Natural killer cell (primary cell): ENCODE measurements at regions not wholly inside any gene's neighbourhood (a gene's known extent, or its start where the extent isn't known, plus 50 kb on each side); places are given as distances from the start of the nearest gene placed in this dataset.

Experiments used
- ATAC-seq, 3 donors: fragments of 150-1000 bp in 2 of 3; fragments of 200-7000 bp in 1 of 3; cut with Tn5 transposase; 1 replicate in 1 of 3; 2 replicates in 2 of 3; pipeline ENCODE4 v1.10.0; 2021; ENCODE audit warnings: mild to moderate bottlenecking in 2 of 3, moderate library complexity in 2 of 3
- DNase-seq, 2 donors: peaks; one replicate each; pipeline versions ENCODE4 v3.0.0 to v3.0.0-alpha.2; 2013 to 2021; ENCODE audit warnings: mixed read lengths in 1 of 2
- H3K27ac ChIP-seq: one replicate; pipeline ENCODE4 v1.5.1; 2013; ENCODE audit warnings: mild to moderate bottlenecking, low read length
- H3K27me3 ChIP-seq: one replicate; pipeline ENCODE4 v1.6.1; 2013; ENCODE audit warnings: low read length; ENCODE audit not compliant: control insufficient read depth, insufficient read depth
- H3K36me3 ChIP-seq: one replicate; pipeline ENCODE4 v1.6.1; 2013; ENCODE audit warnings: low read length; ENCODE audit not compliant: control insufficient read depth, insufficient read depth
- H3K4me1 ChIP-seq: one replicate; pipeline ENCODE4 v1.6.1; 2013; ENCODE audit warnings: low read length; ENCODE audit not compliant: control insufficient read depth, insufficient read depth
- H3K4me3 ChIP-seq: one replicate; pipeline ENCODE4 v1.5.1; 2013; ENCODE audit warnings: low read length
- H3K9me3 ChIP-seq: one replicate; pipeline ENCODE4 v1.6.1; 2013; ENCODE audit warnings: low read length; ENCODE audit not compliant: control insufficient read depth, insufficient read depth
- H3K27ac Mint-ChIP-seq, 2 donors: one replicate each; pipeline ENCODE4 v1.8.0; 2022; ENCODE audit warnings: mild to moderate bottlenecking in 2 of 2, mixed read lengths in 2 of 2, moderate library complexity in 1 of 2
- H3K27me3 Mint-ChIP-seq, 2 donors: one replicate each; pipeline ENCODE4 v1.8.0; 2022; ENCODE audit warnings: low read depth in 2 of 2, mixed read lengths in 2 of 2
- H3K36me3 Mint-ChIP-seq: one replicate; pipeline ENCODE4 v1.8.0; 2022; ENCODE audit warnings: mixed read lengths
- H3K4me1 Mint-ChIP-seq, 2 donors: one replicate each; pipeline ENCODE4 v1.8.0; 2022; ENCODE audit warnings: mixed read lengths in 2 of 2
- H3K4me3 Mint-ChIP-seq: one replicate; pipeline ENCODE4 v1.8.0; 2022; ENCODE audit warnings: mild to moderate bottlenecking, moderate library complexity, mixed read lengths
- H3K9me3 Mint-ChIP-seq, 2 donors: one replicate each; pipeline ENCODE4 v1.8.0; 2022; ENCODE audit warnings: mixed read lengths in 2 of 2
- WGBS: methylation state at CpG from one replicate; pipeline ENCODE4 v1.1.7; 2013; ENCODE audit warnings: missing lambda C conversion rate; ENCODE audit not compliant: insufficient coverage; 5-methylcytosine and 5-hydroxymethylcytosine counted together
- intact Hi-C: fragments of 100-400 bp; cut with micrococcal nuclease; formaldehyde crosslinking; loops from one replicate; pipeline ENCODE4 v1.14.2; 2022
- TF ChIP-seq, protein P1 (sequence below): fragments of 200-600 bp; IDR thresholded peaks from one replicate; pipeline ENCODE4 v1.8.0; 2022; ENCODE audit warnings: antibody characterized with exemption

DNA sequence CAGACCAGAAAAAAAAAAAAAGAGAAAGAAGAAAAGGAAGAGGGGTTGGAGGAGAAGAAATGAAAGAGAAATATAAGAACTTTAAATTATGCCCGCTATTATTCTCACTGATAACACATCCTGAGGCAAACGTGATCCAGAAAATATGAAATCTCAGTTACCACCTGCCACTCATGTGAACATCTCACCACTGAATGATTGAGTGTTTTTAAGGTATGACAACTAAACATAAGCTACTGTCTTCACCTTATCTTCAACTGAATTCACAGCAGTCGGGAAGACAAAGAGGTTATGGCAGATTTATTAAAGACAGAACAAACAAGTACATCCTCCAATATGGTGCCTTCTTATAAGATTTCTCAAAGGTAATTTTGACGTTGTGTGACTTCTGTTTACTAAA lies 327.9 kb downstream of the TMEM161B start:
- Histone ChIP-seq H3K36me3 (no peaks in the 10 kb centered on the region), H3K4me3 (no peak overlapping the region), H3K27ac (no peak overlapping the region), H3K27me3 (no peaks in the 10 kb centered on the region), H3K9me3 (no peaks in the 10 kb centered on the region), H3K4me1 (no peaks in the 10 kb centered on the region)
- no peaks in the 10 kb centered on the region for H3K36me3 Mint-ChIP-seq
- ATAC-seq (no peak), DNase-seq (no peak)
- H3K27me3 Mint-ChIP-seq, result no peaks in the 10 kb centered on the region
- no peaks in the 10 kb centered on the region for H3K4me1 Mint-ChIP-seq
- 100% methylated on average over 1 of the region's 4 CpGs for WGBS
- intact Hi-C loops, result no loop called here
- TF ChIP-seq, protein P1, sequence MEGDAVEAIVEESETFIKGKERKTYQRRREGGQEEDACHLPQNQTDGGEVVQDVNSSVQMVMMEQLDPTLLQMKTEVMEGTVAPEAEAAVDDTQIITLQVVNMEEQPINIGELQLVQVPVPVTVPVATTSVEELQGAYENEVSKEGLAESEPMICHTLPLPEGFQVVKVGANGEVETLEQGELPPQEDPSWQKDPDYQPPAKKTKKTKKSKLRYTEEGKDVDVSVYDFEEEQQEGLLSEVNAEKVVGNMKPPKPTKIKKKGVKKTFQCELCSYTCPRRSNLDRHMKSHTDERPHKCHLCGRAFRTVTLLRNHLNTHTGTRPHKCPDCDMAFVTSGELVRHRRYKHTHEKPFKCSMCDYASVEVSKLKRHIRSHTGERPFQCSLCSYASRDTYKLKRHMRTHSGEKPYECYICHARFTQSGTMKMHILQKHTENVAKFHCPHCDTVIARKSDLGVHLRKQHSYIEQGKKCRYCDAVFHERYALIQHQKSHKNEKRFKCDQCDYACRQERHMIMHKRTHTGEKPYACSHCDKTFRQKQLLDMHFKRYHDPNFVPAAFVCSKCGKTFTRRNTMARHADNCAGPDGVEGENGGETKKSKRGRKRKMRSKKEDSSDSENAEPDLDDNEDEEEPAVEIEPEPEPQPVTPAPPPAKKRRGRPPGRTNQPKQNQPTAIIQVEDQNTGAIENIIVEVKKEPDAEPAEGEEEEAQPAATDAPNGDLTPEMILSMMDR, result no peak
- no peak overlapping the region for H3K4me3 Mint-ChIP-seq
- peaks cover 2 to 8% of the 10 kb centered on the region in 2 donors for H3K9me3 Mint-ChIP-seq
- H3K27ac Mint-ChIP-seq, result no peak overlapping the region

DNA sequence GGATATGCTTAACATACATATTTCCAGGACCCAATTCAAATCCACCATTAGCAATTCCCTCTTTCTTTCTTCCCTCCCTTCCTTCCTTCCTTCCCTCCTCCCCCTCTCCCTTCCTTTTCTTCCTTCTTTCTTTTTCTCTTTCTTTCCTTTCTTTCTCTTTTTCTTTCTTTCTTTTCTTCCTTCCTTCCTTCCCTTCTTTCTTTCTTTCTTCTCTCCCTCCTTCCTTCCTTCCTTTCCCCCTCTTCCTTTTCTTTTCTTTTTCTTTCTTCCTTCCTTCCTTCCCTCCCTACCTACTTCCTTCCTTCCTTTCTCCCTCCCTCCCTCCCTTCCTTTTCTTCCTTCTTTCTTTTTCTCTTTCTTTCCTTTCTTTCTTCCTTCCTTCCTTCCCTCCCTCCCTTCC lies 332.0 kb downstream of the TMEM161B start:
- H3K36me3 Mint-ChIP-seq, result no peaks in the 10 kb centered on the region
- Histone ChIP-seq H3K27me3 (no peaks in the 10 kb centered on the region), H3K4me3 (no peak overlapping the region), H3K27ac (no peak overlapping the region), H3K9me3 (no peaks in the 10 kb centered on the region), H3K4me1 (no peaks in the 10 kb centered on the region), H3K36me3 (no peaks in the 10 kb centered on the region)
- ATAC-seq (no peak), DNase-seq (no peak)
- no peak overlapping the region for H3K4me3 Mint-ChIP-seq
- no peaks in the 10 kb centered on the region for H3K27me3 Mint-ChIP-seq
- H3K27ac Mint-ChIP-seq, result no peak overlapping the region
- TF ChIP-seq, protein P1, result peak; percentile 3
- no peaks in the 10 kb centered on the region for H3K4me1 Mint-ChIP-seq
- peaks cover 2 to 5% of the 10 kb centered on the region in 2 donors for H3K9me3 Mint-ChIP-seq
- intact Hi-C loops, result no loop called here

DNA sequence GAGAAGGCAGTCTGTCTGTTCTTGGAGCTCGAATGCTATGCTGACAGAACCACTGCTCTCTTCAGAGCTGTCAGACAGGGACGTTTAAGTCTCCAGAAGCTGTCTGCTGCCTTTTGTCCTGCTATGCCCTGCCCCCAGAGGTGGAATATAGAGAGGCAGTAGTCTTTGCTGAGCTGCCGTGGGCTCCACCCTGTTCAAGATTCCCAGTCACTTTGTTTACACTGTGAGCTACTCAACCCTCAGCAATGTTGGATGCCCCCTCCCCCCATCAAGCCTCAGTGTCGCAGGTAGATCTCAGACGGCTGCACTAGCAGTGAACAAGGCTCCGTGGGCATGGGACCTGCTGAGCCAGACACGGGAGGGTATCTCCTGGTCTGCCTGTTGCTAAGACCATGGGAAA lies 344.2 kb downstream of the TMEM161B start:
- TF ChIP-seq, protein P1, result no peak

DNA sequence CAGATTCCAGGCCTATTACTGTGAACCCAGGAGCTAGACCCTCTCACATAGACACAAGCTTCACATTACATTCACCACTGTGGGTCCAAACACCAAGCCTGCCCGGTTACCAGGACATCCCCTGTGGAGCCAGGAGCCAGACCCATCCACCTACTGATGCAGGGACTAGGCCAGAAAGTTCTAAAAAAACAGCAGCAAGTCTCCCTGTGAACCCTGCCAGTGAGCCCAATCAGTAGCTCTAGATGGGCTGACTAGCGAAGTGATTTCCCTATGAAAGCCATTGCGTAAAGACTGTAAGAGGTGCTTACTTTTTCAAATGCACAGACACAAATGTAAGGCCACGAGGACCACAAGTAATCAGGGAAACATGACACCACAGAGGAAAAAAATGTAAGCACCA lies 352.3 kb downstream of the TMEM161B start:
- Mint-ChIP-seq H3K9me3 (peaks cover 6 to 12% of the 10 kb centered on the region in 2 donors), H3K27me3 (no peaks in the 10 kb centered on the region), H3K4me1 (no peaks in the 10 kb centered on the region), H3K27ac (no peak overlapping the region), H3K36me3 (no peaks in the 10 kb centered on the region), H3K4me3 (no peak overlapping the region)
- intact Hi-C loops, result no loop called here
- no peaks in the 10 kb centered on the region for H3K9me3 ChIP-seq
- no peaks in the 10 kb centered on the region for H3K27me3 ChIP-seq
- 95% methylated on average over 4 of the region's 4 CpGs for WGBS
- no peak overlapping the region for H3K4me3 ChIP-seq
- ATAC-seq (no peak), DNase-seq (no peak)
- TF ChIP-seq, protein P1, result no peak
- H3K27ac ChIP-seq, result no peak overlapping the region
- H3K36me3 ChIP-seq, result no peaks in the 10 kb centered on the region
- H3K4me1 ChIP-seq, result no peaks in the 10 kb centered on the region

More for the DNA sequence above, 344.2 kb downstream of the TMEM161B start:
- Histone ChIP-seq H3K9me3 (peaks cover 10% of the 10 kb centered on the region), H3K36me3 (no peaks in the 10 kb centered on the region), H3K27me3 (no peaks in the 10 kb centered on the region), H3K4me3 (no peak overlapping the region), H3K4me1 (no peaks in the 10 kb centered on the region), H3K27ac (no peak overlapping the region)
- H3K9me3 Mint-ChIP-seq, result peaks cover 9 to 11% of the 10 kb centered on the region in 2 donors
- peaks cover 12% of the 10 kb centered on the region for H3K36me3 Mint-ChIP-seq
- no peaks in the 10 kb centered on the region for H3K27me3 Mint-ChIP-seq
- DNase-seq (no peak), ATAC-seq (no peak)
- 73% methylated on average over 7 of the region's 7 CpGs for WGBS
- H3K4me1 Mint-ChIP-seq, result no peaks in the 10 kb centered on the region
- no peak overlapping the region for H3K27ac Mint-ChIP-seq
- no peak overlapping the region for H3K4me3 Mint-ChIP-seq
- intact Hi-C loops, result no loop called here
